ENCODE measurements at regions not wholly inside any gene's neighbourhood (a gene's known extent, or its start where the extent isn't known, plus 50 kb on each side); places are given as distances from the start of the nearest gene placed in this dataset.
"Not testable (repeated sequence)": the region's sequence is repeated elsewhere in the genome, so short reads cannot be mapped to it uniquely, and the experiment has no call there.

GRCh38 chr11:106278391-106278790 is 200.9 kb downstream of the AASDHPPT start:
- DNase-seq (ENCODE audit: low spot score) = no peak

GRCh38 chr11:106280036-106280435 is 202.6 kb downstream of the AASDHPPT start:
- no peak for DNase-seq (ENCODE audit: low spot score)

- DNase-seq (ENCODE audit: low spot score) = no peak
Measured at GRCh38 chr11:106281455-106282173, 204.2 kb downstream of the AASDHPPT start.

- DNase-seq (ENCODE audit: low spot score) = no peak
Measured at GRCh38 chr11:106286881-106287504, 209.5 kb downstream of the AASDHPPT start.

GRCh38 chr11:106288057-106288456 is 210.6 kb downstream of the AASDHPPT start:
- DNase-seq (ENCODE audit: low spot score) = no peak

- DNase-seq (ENCODE audit: low spot score) = no peak
Measured at GRCh38 chr11:106288822-106289387, 211.4 kb downstream of the AASDHPPT start.

GRCh38 chr11:106292526-106292925 is 215.1 kb downstream of the AASDHPPT start:
- no peak for DNase-seq (ENCODE audit: low spot score)

GRCh38 chr11:106295974-106296373 is 218.5 kb downstream of the AASDHPPT start:
- DNase-seq (ENCODE audit: low spot score) = no peak

GRCh38 chr11:106302416-106302815 is 225.0 kb downstream of the AASDHPPT start:
- no peak for DNase-seq (ENCODE audit: low spot score)

GRCh38 chr11:106304274-106304673 is 226.8 kb downstream of the AASDHPPT start:
- DNase-seq (ENCODE audit: low spot score) = no peak

GRCh38 chr11:106305458-106305857 is 228.0 kb downstream of the AASDHPPT start:
- no peak for DNase-seq (ENCODE audit: low spot score)

- no peak for DNase-seq (ENCODE audit: low spot score)
Measured at GRCh38 chr11:106306942-106307341, 229.5 kb downstream of the AASDHPPT start.

GRCh38 chr11:106309070-106309684 is 231.7 kb downstream of the AASDHPPT start:
- DNase-seq (ENCODE audit: low spot score) = no peak

GRCh38 chr11:106311531-106312230 is 234.2 kb downstream of the AASDHPPT start:
- DNase-seq (ENCODE audit: low spot score) = no peak

- DNase-seq (ENCODE audit: low spot score) = not testable (repeated sequence)
Measured at GRCh38 chr11:106317208-106317773, 239.8 kb downstream of the AASDHPPT start.

GRCh38 chr11:106321601-106322000 is 244.1 kb downstream of the AASDHPPT start:
- DNase-seq (ENCODE audit: low spot score) = no peak

GRCh38 chr11:106322106-106322505 is 244.6 kb downstream of the AASDHPPT start:
- DNase-seq (ENCODE audit: low spot score) = no peak

- DNase-seq (ENCODE audit: low spot score) = no peak
Measured at GRCh38 chr11:106326087-106326486, 248.6 kb downstream of the AASDHPPT start.

GRCh38 chr11:106327134-106327533 is 249.7 kb downstream of the AASDHPPT start:
- DNase-seq (ENCODE audit: low spot score) = no peak

GRCh38 chr11:106327637-106328036 is 250.2 kb downstream of the AASDHPPT start:
- DNase-seq (ENCODE audit: low spot score) = no peak

GRCh38 chr11:106329273-106330018 is 252.0 kb downstream of the AASDHPPT start:
- no peak for DNase-seq (ENCODE audit: low spot score)

All from mucosa of gallbladder (tissue), 1 donor.